H9 (cell line): ENCODE measurements at regions not wholly inside any gene's neighbourhood (a gene's known extent, or its start where the extent isn't known, plus 50 kb on each side); places are given as distances from the start of the nearest gene placed in this dataset.

Source experiments
- DNase-seq: peaks from one replicate; pipeline ENCODE4 v3.0.0-alpha.2; 2017
- H2AFZ ChIP-seq: one replicate; pipeline ENCODE4 v1.6.1; 2013; ENCODE audit warnings: mild to moderate bottlenecking, low read length, control low read depth, moderate library complexity
- H2AK5ac ChIP-seq: 2 replicates; pipeline ENCODE4 v1.6.1; 2013; ENCODE audit warnings: low read length, control low read depth, mixed read lengths; ENCODE audit not compliant: insufficient read length
- H2BK120ac ChIP-seq: one replicate; pipeline ENCODE4 v1.6.1; 2013; ENCODE audit warnings: low read depth, mild to moderate bottlenecking, low read length, control low read depth, inconsistent platforms; ENCODE audit not compliant: poor library complexity, severe bottlenecking
- H2BK12ac ChIP-seq: 2 replicates; pipeline ENCODE4 v1.6.1; 2013; ENCODE audit warnings: low read length, control low read depth, mixed read lengths, low read depth; ENCODE audit not compliant: insufficient read length
- H2BK15ac ChIP-seq: 2 replicates; pipeline ENCODE4 v1.6.1; 2013; ENCODE audit warnings: low read depth, low read length, control low read depth
- H2BK20ac ChIP-seq: one replicate; pipeline ENCODE4 v1.6.1; 2013; ENCODE audit warnings: low read depth, mild to moderate bottlenecking, low read length, control low read depth, inconsistent platforms; ENCODE audit not compliant: poor library complexity, severe bottlenecking
- H2BK5ac ChIP-seq: 2 replicates; pipeline ENCODE4 v1.6.1; 2013; ENCODE audit warnings: low read length, control low read depth, mixed read lengths; ENCODE audit not compliant: insufficient read length
- H3K14ac ChIP-seq: 2 replicates; pipeline ENCODE4 v1.6.1; 2013; ENCODE audit warnings: low read length, control low read depth; ENCODE audit not compliant: insufficient read depth
- H3K18ac ChIP-seq: 2 replicates; pipeline ENCODE4 v1.6.1; 2013; ENCODE audit warnings: low read depth, mild to moderate bottlenecking, mixed read lengths, low read length, control low read depth; ENCODE audit not compliant: insufficient read length
- H3K23ac ChIP-seq: 2 replicates; pipeline ENCODE4 v1.6.1; 2013; ENCODE audit warnings: low read length, control low read depth, mixed read lengths, low read depth; ENCODE audit not compliant: insufficient read length
- H3K23me2 ChIP-seq: 2 replicates; pipeline ENCODE4 v1.6.1; 2013; ENCODE audit warnings: low read depth, mild to moderate bottlenecking, mixed read lengths, low read length, control low read depth; ENCODE audit not compliant: insufficient read length, poor library complexity, severe bottlenecking
- H3K27ac ChIP-seq: 2 replicates; pipeline ENCODE4 v1.5.1; 2013; ENCODE audit warnings: low read length, control low read depth, mixed read lengths, low read depth; ENCODE audit not compliant: insufficient read length
- H3K27me3 ChIP-seq: 2 replicates; pipeline ENCODE4 v1.6.1; 2013; ENCODE audit warnings: low read length, control low read depth, inconsistent platforms; ENCODE audit not compliant: insufficient read depth
- H3K4ac ChIP-seq: 2 replicates; pipeline ENCODE4 v1.6.1; 2013; ENCODE audit warnings: low read depth, mild to moderate bottlenecking, control low read depth, inconsistent platforms, low read length, moderate library complexity
- H3K4me1 ChIP-seq: 2 replicates; pipeline ENCODE4 v1.6.1; 2013; ENCODE audit warnings: low read length, control low read depth, inconsistent platforms; ENCODE audit not compliant: insufficient read depth
- H3K4me2 ChIP-seq: 2 replicates; pipeline ENCODE4 v1.6.1; 2013; ENCODE audit warnings: low read length, control low read depth, mixed read lengths; ENCODE audit not compliant: insufficient read length, insufficient read depth
- H3K56ac ChIP-seq: 2 replicates; pipeline ENCODE4 v1.6.1; 2013; ENCODE audit warnings: low read depth, mild to moderate bottlenecking, mixed read lengths, low read length, control low read depth; ENCODE audit not compliant: insufficient read length
- H3K79me1 ChIP-seq: 2 replicates; pipeline ENCODE4 v1.6.1; 2013; ENCODE audit warnings: low read depth, mild to moderate bottlenecking, moderate library complexity, low read length, control low read depth, inconsistent platforms; ENCODE audit not compliant: insufficient read depth, poor library complexity, severe bottlenecking
- H3K79me2 ChIP-seq: 2 replicates; pipeline ENCODE4 v1.6.1; 2013; ENCODE audit warnings: low read length, control low read depth, inconsistent platforms; ENCODE audit not compliant: insufficient read depth
- H3K9ac ChIP-seq: 2 replicates; pipeline ENCODE4 v1.6.1; 2013; ENCODE audit warnings: low read length, control low read depth, mixed read lengths; ENCODE audit not compliant: insufficient read length; ENCODE audit errors: extremely low read depth
- H3K9me3 ChIP-seq: one replicate; pipeline ENCODE4 v1.6.1; 2013; ENCODE audit warnings: low read depth, low read length, inconsistent platforms; ENCODE audit not compliant: control insufficient read depth
- H3T11ph ChIP-seq: one replicate; pipeline ENCODE4 v1.6.1; 2013; ENCODE audit warnings: mild to moderate bottlenecking, low read length, control low read depth, inconsistent platforms
- H4K20me1 ChIP-seq: one replicate; pipeline ENCODE4 v1.6.1; 2013; ENCODE audit not compliant: control insufficient read depth, insufficient read length, insufficient read depth
- H4K5ac ChIP-seq: 2 replicates; pipeline ENCODE4 v1.6.1; 2013; ENCODE audit warnings: low read depth, mild to moderate bottlenecking, mixed read lengths, low read length, control low read depth; ENCODE audit not compliant: insufficient read length
- H4K8ac ChIP-seq: replicated peaks from 2 replicates; pipeline ENCODE4 v1.6.1; 2013; ENCODE audit warnings: low read length, control low read depth, mixed read lengths, low read depth; ENCODE audit not compliant: insufficient read length
- H4K91ac ChIP-seq: 2 replicates; pipeline ENCODE4 v1.6.1; 2013; ENCODE audit warnings: low read depth, mild to moderate bottlenecking, moderate library complexity, mixed read lengths, low read length, control low read depth; ENCODE audit not compliant: insufficient read length
- H3K27ac Mint-ChIP-seq, 3 experiments: 2 replicates in 2 of 3; 3 replicates in 1 of 3; pipeline ENCODE4 v1.8.0; 2020 to 2021; ENCODE audit warnings: mixed read lengths in 3 of 3, mild to moderate bottlenecking in 1 of 3, moderate library complexity in 1 of 3
- H3K27me3 Mint-ChIP-seq: 2 replicates; pipeline ENCODE4 v1.8.0; 2021; ENCODE audit warnings: low read depth, mild to moderate bottlenecking, moderate library complexity, mixed read lengths
- H3K36me3 Mint-ChIP-seq, 3 experiments: 2 replicates in 2 of 3; 3 replicates in 1 of 3; pipeline ENCODE4 v1.8.0; 2020 to 2021; ENCODE audit warnings: low read depth in 3 of 3, mixed read lengths in 3 of 3; ENCODE audit not compliant: insufficient read depth in 1 of 3
- H3K4me1 Mint-ChIP-seq, 2 experiments: 2 replicates each; pipeline ENCODE4 v1.8.0; 2020; ENCODE audit warnings: mixed read lengths in 2 of 2
- H3K4me3 Mint-ChIP-seq, 2 experiments: 2 replicates in 1 of 2; 3 replicates in 1 of 2; pipeline ENCODE4 v1.8.0; 2020 to 2021; ENCODE audit warnings: mild to moderate bottlenecking in 2 of 2, mixed read lengths in 2 of 2, moderate library complexity in 1 of 2
- H3K9me3 Mint-ChIP-seq, 2 experiments: 2 replicates in 1 of 2; 3 replicates in 1 of 2; pipeline ENCODE4 v1.8.0; 2020; ENCODE audit warnings: mild to moderate bottlenecking in 2 of 2, mixed read lengths in 2 of 2, moderate library complexity in 1 of 2
- CTCF ChIP-seq: fragments of 200-600 bp; sonication (generic); conservative IDR thresholded peaks from 3 replicates; pipeline ENCODE4 v1.8.0; 2021; ENCODE audit warnings: antibody characterized with exemption, mild to moderate bottlenecking
- WGBS: extraction: QIAGEN DNeasy Blood & Tissue Kit; methylation state at CpG from one replicate; pipeline ENCODE4 v1.1.7; 2013; ENCODE audit warnings: missing lambda C conversion rate, low lambda C conversion rate, mixed read lengths; ENCODE audit not compliant: insufficient read length; ENCODE audit errors: extremely low coverage; 5-methylcytosine and 5-hydroxymethylcytosine counted together

GRCh38 chr6:20029979-20030378, 182.3 kb downstream of the MBOAT1 start:
- no peak overlapping the region for H2BK120ac ChIP-seq
- no peak overlapping the region for H2BK15ac ChIP-seq
- H4K5ac ChIP-seq, result no peak overlapping the region
- H4K8ac ChIP-seq, result no peak overlapping the region
- no peaks in the 10 kb centered on the region for H3K23me2 ChIP-seq
- H2BK20ac ChIP-seq, result no peak overlapping the region
- no peak overlapping the region for H3K4me3 Mint-ChIP-seq
- peaks cover 0 to 6% (median 3%) of the 10 kb centered on the region in 3 experiments; a peak in 2 of 7 replicates for H3K36me3 Mint-ChIP-seq
- H3K79me1 ChIP-seq, result no peaks in the 10 kb centered on the region
- TF ChIP-seq CTCF, result no peak
- no peak overlapping the region for H3K18ac ChIP-seq
- DNase-seq, result no peak
- no peak overlapping the region for H4K91ac ChIP-seq
- no peaks in the 10 kb centered on the region for H3K4me1 ChIP-seq
- peaks cover 0 to 5% of the 10 kb centered on the region in 2 experiments; a peak in 1 of 5 replicates for H3K9me3 Mint-ChIP-seq
- H3K14ac ChIP-seq, result no peak overlapping the region
- no peak overlapping the region for H2AFZ ChIP-seq
- H3K27ac ChIP-seq, result no peak overlapping the region
- no peak overlapping the region for H3K23ac ChIP-seq
- no peak overlapping the region for H3K9ac ChIP-seq
- H3K27ac Mint-ChIP-seq, result no peak overlapping the region
- no peak overlapping the region for H3T11ph ChIP-seq
- no peaks in the 10 kb centered on the region for H3K9me3 ChIP-seq
- no peaks in the 10 kb centered on the region for H3K27me3 ChIP-seq
- H3K79me2 ChIP-seq, result no peaks in the 10 kb centered on the region
- no peak overlapping the region for H3K56ac ChIP-seq
- no peak overlapping the region for H2BK5ac ChIP-seq
- no peak overlapping the region for H3K4me2 ChIP-seq
- no peaks in the 10 kb centered on the region for H3K27me3 Mint-ChIP-seq
- no CpG with 5 or more reads among the region's 3 CpGs for WGBS
- no peaks in the 10 kb centered on the region for H4K20me1 ChIP-seq
- no peak overlapping the region for H3K4ac ChIP-seq
- peaks cover 16 to 18% of the 10 kb centered on the region in 2 experiments for H3K4me1 Mint-ChIP-seq
- H2AK5ac ChIP-seq, result no peak overlapping the region
- no peak overlapping the region for H2BK12ac ChIP-seq
